Upper lobe of left lung (tissue), 6 donors: ENCODE measurements at regions not wholly inside any gene's neighbourhood (a gene's known extent, or its start where the extent isn't known, plus 50 kb on each side); places are given as distances from the start of the nearest gene placed in this dataset.
"Not testable (repeated sequence)": the region's sequence is repeated elsewhere in the genome, so short reads cannot be mapped to it uniquely, and the experiment has no call there.

Experiments used
- ATAC-seq, 2 donors: fragments of 200-7000 bp; cut with Tn5 transposase; one replicate each; pipeline ENCODE4 v1.9.1; 2022; ENCODE audit warnings: mild to moderate bottlenecking in 2 of 2, moderate library complexity in 2 of 2; ENCODE audit not compliant: low FRiP score in 2 of 2
- DNase-seq, 2 donors: peaks; one replicate each; pipeline ENCODE4 v3.0.0-alpha.2; 2019 to 2020
- H3K27ac ChIP-seq, 4 donors: fragments of 200-600 bp; sonication (generic); one replicate each; pipeline ENCODE4 v1.5.1; 2016 to 2019
- H3K27me3 ChIP-seq, 4 donors: fragments of 200-600 bp; sonication (generic); one replicate each; pipeline ENCODE4 v1.5.1; 2017 to 2019
- H3K36me3 ChIP-seq, 4 donors: fragments of 200-600 bp; sonication (generic); one replicate each; pipeline ENCODE4 v1.5.1; 2016 to 2019
- H3K4me1 ChIP-seq, 4 donors: fragments of 200-600 bp; sonication (generic); one replicate each; pipeline ENCODE4 v1.5.1; 2018 to 2019
- H3K4me3 ChIP-seq, 4 donors: fragments of 200-600 bp; sonication (generic); one replicate each; pipeline ENCODE4 v1.5.1; 2017 to 2019; ENCODE audit warnings: mild to moderate bottlenecking in 2 of 4, moderate library complexity in 1 of 4
- H3K9me3 ChIP-seq, 4 donors: fragments of 200-600 bp; sonication (generic); one replicate each; pipeline ENCODE4 v1.5.1; 2018 to 2019
- CTCF ChIP-seq, 6 experiments: fragments of 450-650 bp in 4 of 6; fragments of 200-600 bp in 2 of 6; sonication (generic) in 2 of 6; IDR thresholded peaks; one replicate each; pipeline ENCODE4 v1.5.1; 2016 to 2019; ENCODE audit warnings: antibody characterized with exemption in 6 of 6
- EP300 ChIP-seq, 4 donors: sonication (generic); formaldehyde crosslinking; IDR thresholded peaks; one replicate each; pipeline ENCODE4 v1.5.1; 2017; ENCODE audit warnings: antibody characterized with exemption in 4 of 4, control low read depth in 2 of 4
- POLR2A ChIP-seq, 4 donors: fragments of 450-650 bp; IDR thresholded peaks; one replicate each; pipeline ENCODE4 v1.5.1; 2016 to 2017; ENCODE audit warnings: antibody characterized with exemption in 4 of 4, mild to moderate bottlenecking in 2 of 4
- POLR2AphosphoS5 ChIP-seq, 2 donors: sonication (generic); formaldehyde crosslinking; IDR thresholded peaks; one replicate each; pipeline ENCODE4 v1.5.1; 2017; ENCODE audit warnings: antibody characterized with exemption in 2 of 2
- whole genome bisulfite sequencing, 2 donors: methylation state at CpG; one replicate each; pipeline ENCODE4 v1.1.5; 2017 to 2018; 5-methylcytosine and 5-hydroxymethylcytosine counted together
- donor health status: DM: no; HTN: no; CAD: no; lungs with moderate emphysema.
- donor health status: DM: no; HTN: yes; CAD: no; lungs with severe emphysema.

DNA sequence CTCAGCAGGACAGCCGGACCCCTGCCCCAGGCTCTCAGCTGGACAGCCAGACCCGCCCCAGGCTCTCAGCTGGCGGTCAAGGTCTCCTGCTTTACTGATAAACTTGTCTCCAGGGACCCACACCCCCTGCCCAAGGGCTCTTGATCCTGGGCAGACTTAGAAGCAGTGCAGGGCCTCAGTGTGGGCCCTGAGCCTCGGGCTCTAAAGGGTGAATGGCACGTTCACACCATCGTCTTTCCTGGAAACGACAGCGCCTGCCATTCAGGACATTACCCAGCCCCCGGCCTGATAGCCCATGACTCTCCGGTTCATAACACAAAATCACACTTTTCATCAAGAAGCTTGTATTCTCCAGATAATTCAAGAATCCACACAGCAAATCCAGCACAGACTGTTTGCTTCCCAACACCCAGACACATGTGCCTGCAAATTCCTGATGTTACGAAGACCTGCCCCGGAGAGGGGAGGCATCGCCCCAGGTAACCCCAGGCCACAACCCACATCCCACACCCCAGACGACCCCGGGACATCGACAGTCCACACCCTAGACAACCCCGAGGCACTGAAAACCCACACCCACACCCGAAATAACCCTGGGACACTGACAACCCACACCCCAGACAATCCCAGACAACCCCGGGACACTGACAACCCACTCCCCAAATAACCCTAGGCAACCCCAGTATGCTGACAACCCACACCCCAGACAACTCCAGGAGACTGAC lies 136.8 kb downstream of the FAM53A start:
- peak overlapping the region; percentile 5 to 80 (median 68) for H3K27ac ChIP-seq
- peaks cover 12 to 30% (median 13%) of the 10 kb centered on the region in 4 donors for H3K4me1 ChIP-seq
- no peaks in the 10 kb centered on the region for H3K27me3 ChIP-seq
- peak overlapping the region in 3 of 4 donors; percentile 17 to 42 (median 39) for H3K4me3 ChIP-seq
- TF ChIP-seq EP300 (IDR thresholded peaks at IDR 0.05): no peak
- TF ChIP-seq CTCF (IDR thresholded peaks at IDR 0.05): no peak
- TF ChIP-seq POLR2A (IDR thresholded peaks at IDR 0.05): no peak
- TF ChIP-seq POLR2AphosphoS5 (IDR thresholded peaks at IDR 0.05): no peak
- no peaks in the 10 kb centered on the region for H3K9me3 ChIP-seq
- WGBS, 2 donors: 52 to 58% methylated on average over 15 to 16 of the region's 19 CpGs
- DNase-seq: peak in 1 of 2 donors; percentile 38
- ATAC-seq: no peak
- H3K36me3 ChIP-seq: no peaks in the 10 kb centered on the region

DNA sequence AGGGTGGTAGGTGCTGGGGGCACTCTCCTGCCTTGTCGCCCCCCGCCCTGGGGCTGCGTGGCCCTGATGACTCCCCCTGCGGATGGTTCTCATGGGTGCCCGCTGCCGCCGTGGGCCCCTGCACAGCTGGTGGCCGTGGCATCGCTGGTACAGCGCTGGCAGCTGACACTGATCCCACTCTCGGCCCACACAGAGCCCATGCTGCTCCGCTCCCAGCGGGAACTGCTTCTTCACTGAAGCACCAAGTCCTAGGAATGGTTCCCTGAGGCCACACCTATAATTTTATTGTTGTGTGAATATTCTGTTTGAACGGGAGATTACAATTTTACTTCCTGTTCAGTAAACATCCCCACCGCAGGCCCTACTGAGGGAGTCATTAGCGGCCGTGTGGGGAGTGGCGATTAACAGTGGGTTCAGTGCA lies 138.6 kb upstream of the NKX1-1 start:
- H3K9me3 ChIP-seq: no peaks in the 10 kb centered on the region
- no peak for ATAC-seq
- H3K4me3 ChIP-seq: peak overlapping the region in 2 of 4 donors; percentile 20 to 35
- no peaks in the 10 kb centered on the region for H3K36me3 ChIP-seq
- H3K4me1 ChIP-seq: peaks cover 12 to 27% (median 13%) of the 10 kb centered on the region in 4 donors
- H3K27me3 ChIP-seq: no peaks in the 10 kb centered on the region
- DNase-seq: peak in 1 of 2 donors; percentile 79
- peak overlapping the region; percentile 25 to 77 (median 60) for H3K27ac ChIP-seq
- TF ChIP-seq CTCF (IDR thresholded peaks at IDR 0.05): no peak
- TF ChIP-seq POLR2AphosphoS5 (IDR thresholded peaks at IDR 0.05): peak in 1 of 2 donors; percentile 15
- 30 to 59% methylated on average over 8 to 18 of the region's 18 CpGs for WGBS, 2 donors

DNA sequence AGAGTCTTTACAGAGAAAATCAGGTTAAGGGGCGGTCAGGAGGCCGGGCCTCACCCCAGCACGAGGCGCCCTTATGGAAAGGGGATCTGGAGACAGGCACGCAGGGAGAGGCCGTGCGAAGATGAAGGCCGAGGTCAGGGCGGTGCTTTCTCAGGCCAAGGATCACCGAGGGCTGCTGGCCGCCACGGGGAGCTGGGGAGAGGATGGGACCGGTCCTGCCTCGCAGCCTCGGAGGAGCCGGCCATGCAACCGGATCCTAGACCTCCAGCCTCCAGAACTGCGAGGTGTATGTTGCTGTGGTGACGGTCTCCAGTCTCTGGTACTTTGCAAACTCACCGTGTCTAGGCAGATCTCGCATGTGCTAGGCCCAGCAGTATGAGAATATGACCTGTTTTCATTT lies 138.2 kb upstream of the NKX1-1 start:
- 52 to 77% methylated on average over 13 to 21 of the region's 21 CpGs for WGBS, 2 donors
- not testable (repeated sequence) for ATAC-seq

GRCh38 chr4:1543976-1544375 lies 137.7 kb upstream of the NKX1-1 start:
- no peak overlapping the region for H3K4me3 ChIP-seq
- TF ChIP-seq POLR2A (IDR thresholded peaks at IDR 0.05): no peak
- no peak for ATAC-seq

More for the DNA sequence above, 138.2 kb upstream of the NKX1-1 start:
- not testable (repeated sequence) for H3K9me3 ChIP-seq, H3K27me3 ChIP-seq, H3K36me3 ChIP-seq
- peak in 1 of 2 donors; percentile 66 for DNase-seq
- Histone ChIP-seq H3K4me3 (peak overlapping the region in 2 of 4 donors; percentile 20 to 35), H3K27ac (peak overlapping the region; percentile 25 to 77 (median 60)), H3K4me1 (peaks cover 12 to 23% (median 13%) of the 10 kb centered on the region in 4 donors)

GRCh38 chr4:1543561-1543960 lies 137.3 kb upstream of the NKX1-1 start:
- Histone ChIP-seq H3K4me1 (peaks cover 5 to 14% (median 7%) of the 10 kb centered on the region in 4 donors), H3K27me3 (no peaks in the 10 kb centered on the region), H3K27ac (peak overlapping the region in 1 of 4 donors; percentile 19), H3K36me3 (no peaks in the 10 kb centered on the region), H3K9me3 (no peaks in the 10 kb centered on the region), H3K4me3 (no peak overlapping the region)
- TF ChIP-seq EP300 (IDR thresholded peaks at IDR 0.05): no peak
- no peak for TF ChIP-seq POLR2A (IDR thresholded peaks at IDR 0.05)
- no peak for TF ChIP-seq CTCF (IDR thresholded peaks at IDR 0.05)
- no peak for TF ChIP-seq POLR2AphosphoS5 (IDR thresholded peaks at IDR 0.05)
- 77% methylated on average over 5 of the region's 8 CpGs; no CpG with 5 or more reads in 1 of the 2 donors for WGBS, 2 donors
- DNase-seq (peak in 1 of 2 donors; percentile 62), ATAC-seq (no peak)

More at GRCh38 chr4:1543976-1544375, 137.7 kb upstream of the NKX1-1 start:
- H3K9me3 ChIP-seq: no peaks in the 10 kb centered on the region
- H3K27ac ChIP-seq: peak overlapping the region in 2 of 4 donors; percentile 56 to 77
- no peaks in the 10 kb centered on the region for H3K27me3 ChIP-seq
- 90% methylated on average over 7 to 10 of the region's 11 CpGs for WGBS, 2 donors
- peaks cover 9 to 19% (median 11%) of the 10 kb centered on the region in 4 donors for H3K4me1 ChIP-seq
- H3K36me3 ChIP-seq: no peaks in the 10 kb centered on the region
- peak in 1 of 2 donors; percentile 58 for DNase-seq
